ENCODE measurements at regions not wholly inside any gene's neighbourhood (a gene's known extent, or its start where the extent isn't known, plus 50 kb on each side); places are given as distances from the start of the nearest gene placed in this dataset.

DNA sequence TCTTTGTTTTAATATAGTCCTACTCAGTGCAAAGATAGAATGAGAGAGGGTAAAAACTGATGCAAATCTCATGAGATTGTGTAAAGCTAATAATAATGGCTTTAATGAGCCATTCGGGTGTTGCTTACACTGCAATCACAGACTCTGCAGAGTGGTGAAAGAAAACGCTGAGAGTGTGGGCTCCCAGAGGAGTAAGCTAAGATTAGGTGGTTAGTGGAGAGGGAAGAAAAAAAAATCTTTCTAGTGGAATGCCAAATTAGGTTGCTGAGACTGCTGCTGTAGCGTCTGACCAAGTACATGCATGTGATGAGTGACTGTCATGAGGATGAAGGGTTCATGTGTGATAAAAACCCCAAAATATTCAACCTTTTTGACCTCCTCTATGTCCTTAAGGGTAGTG is 645.9 kb upstream of the ADGRL4 start:
- Histone ChIP-seq H2AFZ (ENCODE audit: low read length) (no peak overlapping the region), H2BK15ac (ENCODE audit: low read length) (no peak overlapping the region), H4K20me1 (replicated peaks in 1 of 2; ENCODE audit: control insufficient read depth in 1 of 2, insufficient read depth in 2 of 2, low read length in 2 of 2) (no peaks in the 10 kb centered on the region), H4K91ac (replicated peaks; ENCODE audit: insufficient read length, low read length) (no peak overlapping the region), H3K79me2 (ENCODE audit: control insufficient read depth in 1 of 2, insufficient read depth in 2 of 2, low read length in 2 of 2) (no peaks in the 10 kb centered on the region), H2BK12ac (ENCODE audit: low read depth, low read length) (no peak overlapping the region), H3K27me3 (replicated peaks in 1 of 4; ENCODE audit: control insufficient read depth in 3 of 4, extremely low read depth in 1 of 4, insufficient read depth in 3 of 4, low read length in 3 of 4) (no peaks in the 10 kb centered on the region), H3K27ac (ENCODE audit: low read depth, low read length) (no peak overlapping the region), H3K23ac (ENCODE audit: insufficient read length) (no peak overlapping the region), H3K9ac (replicated peaks in 1 of 4; ENCODE audit: extremely low read depth in 1 of 4, low read depth in 3 of 4, low read length in 3 of 4) (no peak overlapping the region), H2BK120ac (replicated peaks; ENCODE audit: low read depth, low read length) (no peak overlapping the region), H3K4me1 (replicated peaks in 1 of 4; ENCODE audit: control insufficient read depth in 3 of 4, insufficient read depth in 4 of 4, low read length in 3 of 4) (no peaks in the 10 kb centered on the region), H3K14ac (ENCODE audit: insufficient read length) (no peak overlapping the region), H4K8ac (ENCODE audit: extremely low read depth, insufficient read depth, low read length) (no peak overlapping the region), H3K56ac (replicated peaks; ENCODE audit: insufficient read length, low read depth, low read length) (no peak overlapping the region), H3K18ac (ENCODE audit: extremely low read depth, low read length) (no peak overlapping the region), H3K23me2 (ENCODE audit: low read depth, low read length) (no peaks in the 10 kb centered on the region), H2AK5ac (ENCODE audit: low read depth, low read length) (no peak overlapping the region), H3K36me3 (ENCODE audit: control insufficient read depth in 2 of 4, insufficient read depth in 4 of 4, low read length in 3 of 4) (no peaks in the 10 kb centered on the region), H3K4ac (replicated peaks; ENCODE audit: insufficient read length, low read depth, low read length) (no peak overlapping the region), H2BK20ac (ENCODE audit: low read length) (no peak overlapping the region), H3K4me2 (ENCODE audit: insufficient read depth in 1 of 2, low read depth in 2 of 2, low read length in 2 of 2) (no peak overlapping the region), H3K79me1 (ENCODE audit: low read depth, low read length) (no peaks in the 10 kb centered on the region), H3K4me3 (ENCODE audit: extremely low read depth in 1 of 4, insufficient read depth in 2 of 4, low read depth in 3 of 4, low read length in 4 of 4) (no peak overlapping the region), H3K9me3 (ENCODE audit: insufficient read depth in 2 of 2, low read depth in 1 of 2, low read length in 1 of 2) (no peaks in the 10 kb centered on the region), H4K5ac (ENCODE audit: insufficient read length, low read depth, low read length) (no peak overlapping the region), H2BK5ac (ENCODE audit: low read depth, low read length) (no peak overlapping the region)
- no peak for FAIRE-seq
- ChIA-PET POLR2A (ENCODE audit: partially characterized antibody) (no interaction called here), CTCF (ENCODE audit: partially characterized antibody) (no interaction called here)
- DNase-seq (ENCODE audit: low read depth in 1 of 2, low spot score in 2 of 2): no peak
- TF ChIP-seq TAF7 (optimal IDR thresholded peaks at IDR 0.05; ENCODE audit: borderline replicate concordance, low read depth, low read length): no peak
- TF ChIP-seq GTF2F1 (IDR thresholded peaks at IDR 0.05; ENCODE audit: borderline replicate concordance, low read depth, low read length): no peak
- TF ChIP-seq RNF2 (IDR thresholded peaks at IDR 0.05; ENCODE audit: borderline replicate concordance, low read depth, low read length, missing control alignments, poor library complexity, severe bottlenecking): no peak
- WGBS, 2 experiments (ENCODE audit: extremely low coverage in 1 of 2, insufficient coverage in 1 of 2, insufficient read length in 1 of 2, insufficient replicate concordance in 2 of 2, low coverage in 1 of 2, low lambda C conversion rate in 2 of 2, missing lambda C conversion rate in 1 of 2): 88% methylated on average over 3 of the region's 3 CpGs; no CpG with 5 or more reads in 1 of the 2 experiments

Data from H1 (cell line).